HG03558 (cell line): ENCODE measurements at regions not wholly inside any gene's neighbourhood (a gene's known extent, or its start where the extent isn't known, plus 50 kb on each side); places are given as distances from the start of the nearest gene placed in this dataset.
"Not testable (repeated sequence)": the region's sequence is repeated elsewhere in the genome, so short reads cannot be mapped to it uniquely, and the experiment has no call there.

ENCODE experiments used
- ATAC-seq: cut with Tn5 transposase; IDR thresholded peaks from one replicate; pipeline ENCODE4 v1.9.1; 2021; ENCODE audit warnings: moderate number of reproducible peaks; ENCODE audit not compliant: unreplicated experiment; ENCODE audit errors: extremely low read depth

- ATAC-seq = no peak
These were observed 95.9 kb upstream of the GNAQ start for GRCh38 chr9:78127279-78128225.

- ATAC-seq = no peak
These were observed 92.2 kb upstream of the GNAQ start for GRCh38 chr9:78123808-78124207.

GRCh38 chr9:78122631-78123030, 91.0 kb upstream of the GNAQ start:
- ATAC-seq = no peak

- ATAC-seq = no peak
These were observed 89.9 kb upstream of the GNAQ start for GRCh38 chr9:78121488-78121887.

- ATAC-seq = peak; percentile 75
These were observed 87.3 kb upstream of the GNAQ start for GRCh38 chr9:78118742-78119473.

- no peak for ATAC-seq
These were observed 83.5 kb upstream of the GNAQ start for GRCh38 chr9:78115073-78115472.

GRCh38 chr9:78114581-78114980, 83.0 kb upstream of the GNAQ start:
- ATAC-seq = no peak

GRCh38 chr9:78112406-78112805, 80.8 kb upstream of the GNAQ start:
- ATAC-seq = no peak

- no peak for ATAC-seq
These were observed 80.4 kb upstream of the GNAQ start for GRCh38 chr9:78112004-78112403.

GRCh38 chr9:78109075-78109474, 77.5 kb upstream of the GNAQ start:
- ATAC-seq = no peak

GRCh38 chr9:78106586-78106985, 75.0 kb upstream of the GNAQ start:
- ATAC-seq = not testable (repeated sequence)

- ATAC-seq = no peak
These were observed 72.4 kb upstream of the GNAQ start for GRCh38 chr9:78103971-78104433.

GRCh38 chr9:78101247-78101646, 69.6 kb upstream of the GNAQ start:
- no peak for ATAC-seq

- ATAC-seq = no peak
These were observed 65.9 kb upstream of the GNAQ start for GRCh38 chr9:78097541-78097940.

- no peak for ATAC-seq
These were observed 60.1 kb upstream of the GNAQ start for GRCh38 chr9:78091731-78092130.

- ATAC-seq = no peak
These were observed 57.5 kb upstream of the GNAQ start for GRCh38 chr9:78089111-78089510.

GRCh38 chr9:78088190-78088589, 56.6 kb upstream of the GNAQ start:
- not testable (repeated sequence) for ATAC-seq
